ENCODE measurements at regions not wholly inside any gene's neighbourhood (a gene's known extent, or its start where the extent isn't known, plus 50 kb on each side); places are given as distances from the start of the nearest gene placed in this dataset.

DNA sequence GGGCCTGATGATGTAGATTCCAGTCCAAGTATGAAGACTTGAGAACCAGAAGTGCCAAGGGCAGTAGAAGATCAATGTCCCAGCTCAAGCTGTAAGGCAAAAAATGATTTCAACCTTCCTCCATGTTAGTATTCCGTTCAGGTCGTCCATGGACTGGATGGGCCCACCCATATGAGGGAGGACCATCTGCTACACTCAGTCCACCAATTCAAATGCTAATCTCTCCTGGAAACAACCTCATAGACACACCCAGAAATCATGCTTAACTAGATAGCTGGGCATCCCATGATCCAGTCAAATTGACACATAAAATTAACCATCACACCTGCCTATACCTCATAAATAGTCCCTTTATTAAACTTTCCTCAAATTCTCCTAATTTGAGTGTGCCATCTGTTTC, 73.3 kb upstream of the NFASC start:
- in situ Hi-C loops (cut with HindIII; ENCODE audit: extremely low pct_ligation_motif_present, low pct_unique_long_range_greater_than_20kb) (no loop called here), intact Hi-C loops (cut with micrococcal nuclease; ENCODE audit: unreplicated experiment) (no loop called here)
- no peaks in the 10 kb centered on the region for H3K79me2 ChIP-seq (ENCODE audit: insufficient read depth, low read length)
- H3K4me2 ChIP-seq (ENCODE audit: low read depth, low read length), result no peak overlapping the region
- no peaks in the 10 kb centered on the region for H3K9me3 ChIP-seq (ENCODE audit: low read length)
- no peaks in the 10 kb centered on the region for H3K4me1 ChIP-seq (ENCODE audit: insufficient read depth, low read length)
- no peaks in the 10 kb centered on the region for H4K20me1 ChIP-seq (ENCODE audit: insufficient read depth, low read length)
- ATAC-seq (no peak), DNase-seq (ENCODE audit: low spot score) (no peak), FAIRE-seq (no peak)
- TF ChIP-seq SMARCC2 (IDR thresholded peaks at IDR 0.05), result no peak
- TF ChIP-seq ZNF292 (CRISPR knock-in tag; IDR thresholded peaks at IDR 0.05; ENCODE audit: borderline replicate concordance, low read depth), result no peak
- no peak for TF ChIP-seq KDM2A (CRISPR knock-in tag; IDR thresholded peaks at IDR 0.05; ENCODE audit: borderline replicate concordance, low read depth)
- TF ChIP-seq EEA1 (CRISPR knock-in tag; IDR thresholded peaks at IDR 0.05; ENCODE audit: borderline replicate concordance), result no peak
- H3K27ac ChIP-seq (ENCODE audit: extremely low read length, insufficient read depth, low read length), result no peak overlapping the region
- no peak overlapping the region for H2AFZ ChIP-seq (ENCODE audit: low read length)
- no peak overlapping the region for H3K4me3 ChIP-seq (replicated peaks in 1 of 3; ENCODE audit: insufficient read depth in 1 of 3, low read depth in 2 of 3, low read length in 3 of 3)
- BruUV-seq (replicated peaks), result no TSS peak
- 0% methylated on average over 2 of the region's 2 CpGs for WGBS (ENCODE audit: low lambda C conversion rate)
- H3K36me3 ChIP-seq (replicated peaks in 1 of 2; ENCODE audit: control insufficient read depth in 1 of 2, insufficient read depth in 2 of 2, low read length in 2 of 2), result no peaks in the 10 kb centered on the region
- H3K9ac ChIP-seq (ENCODE audit: insufficient read depth, low read depth, low read length), result no peak overlapping the region
- ChIA-PET CTCF (ENCODE audit: low intra/inter-chr PET ratio, low total read pairs) (no interaction called here), POLR2A (no interaction called here)
- no peaks in the 10 kb centered on the region; a peak in 1 of 5 replicates for H3K27me3 ChIP-seq (ENCODE audit: control insufficient read depth in 1 of 2, insufficient read depth in 2 of 2, low read length in 2 of 2)

- Histone ChIP-seq H3K36me3 (replicated peaks in 1 of 2; ENCODE audit: control insufficient read depth in 1 of 2, insufficient read depth in 2 of 2, low read length in 2 of 2) (no peaks in the 10 kb centered on the region), H3K9ac (ENCODE audit: insufficient read depth, low read depth, low read length) (no peak overlapping the region), H3K27ac (ENCODE audit: extremely low read length, insufficient read depth, low read length) (no peak overlapping the region), H3K4me3 (replicated peaks in 1 of 3; ENCODE audit: insufficient read depth in 1 of 3, low read depth in 2 of 3, low read length in 3 of 3) (no peak overlapping the region), H3K4me2 (ENCODE audit: low read depth, low read length) (no peak overlapping the region), H3K27me3 (ENCODE audit: control insufficient read depth in 1 of 2, insufficient read depth in 2 of 2, low read length in 2 of 2) (no peaks in the 10 kb centered on the region; a peak in 1 of 5 replicates), H3K4me1 (ENCODE audit: insufficient read depth, low read length) (no peaks in the 10 kb centered on the region), H2AFZ (ENCODE audit: low read length) (no peak overlapping the region), H3K9me3 (ENCODE audit: low read length) (no peaks in the 10 kb centered on the region), H3K79me2 (ENCODE audit: insufficient read depth, low read length) (no peaks in the 10 kb centered on the region), H4K20me1 (ENCODE audit: insufficient read depth, low read length) (no peaks in the 10 kb centered on the region)
- ChIA-PET CTCF (ENCODE audit: low intra/inter-chr PET ratio, low total read pairs) (no interaction called here), POLR2A (no interaction called here)
- ATAC-seq (no peak), FAIRE-seq (no peak), DNase-seq (ENCODE audit: low spot score) (no peak)
- no peak for TF ChIP-seq ZSCAN25 (CRISPR knock-in tag; IDR thresholded peaks at IDR 0.05)
- no peak for TF ChIP-seq CBX2 (IDR thresholded peaks at IDR 0.05; ENCODE audit: low read depth, low read length)
- no peak for TF ChIP-seq CBX2 (CRISPR knock-in tag; IDR thresholded peaks at IDR 0.05; ENCODE audit: low read depth)
- TF ChIP-seq ZNF768 (CRISPR knock-in tag; IDR thresholded peaks at IDR 0.05), result no peak
- no peak for TF ChIP-seq ZNF207 (IDR thresholded peaks at IDR 0.05; ENCODE audit: borderline replicate concordance)
- no peak for TF ChIP-seq FLYWCH1 (CRISPR knock-in tag; IDR thresholded peaks at IDR 0.05)
- no peak for TF ChIP-seq ZNF800 (CRISPR knock-in tag; IDR thresholded peaks at IDR 0.05)
- TF ChIP-seq NFATC3 (CRISPR knock-in tag; IDR thresholded peaks at IDR 0.05), result no peak
- no peak for TF ChIP-seq HES4 (CRISPR knock-in tag; IDR thresholded peaks at IDR 0.05; ENCODE audit: borderline replicate concordance)
- in situ Hi-C loops (cut with HindIII; ENCODE audit: extremely low pct_ligation_motif_present, low pct_unique_long_range_greater_than_20kb), result loop anchor here (10.0 kb wide), 1 partner anchor 235 kb away; no protein-coding TSS in a partner anchor
- intact Hi-C loops (cut with micrococcal nuclease; ENCODE audit: unreplicated experiment), result no loop called here
- BruUV-seq (replicated peaks), result no TSS peak
- WGBS (ENCODE audit: low lambda C conversion rate), result 48% methylated on average over 2 of the region's 2 CpGs
Observed at GRCh38 chr1:204799630-204800029, 71.0 kb upstream of the NFASC start.
